ENCODE measurements at regions not wholly inside any gene's neighbourhood (a gene's known extent, or its start where the extent isn't known, plus 50 kb on each side); places are given as distances from the start of the nearest gene placed in this dataset.
"Not testable (repeated sequence)": the region's sequence is repeated elsewhere in the genome, so short reads cannot be mapped to it uniquely, and the experiment has no call there.

GRCh38 chr2:142695350-142696257 is 181.9 kb upstream of the KYNU start:
- not testable (repeated sequence) for BruUV-seq (replicated peaks)

DNA sequence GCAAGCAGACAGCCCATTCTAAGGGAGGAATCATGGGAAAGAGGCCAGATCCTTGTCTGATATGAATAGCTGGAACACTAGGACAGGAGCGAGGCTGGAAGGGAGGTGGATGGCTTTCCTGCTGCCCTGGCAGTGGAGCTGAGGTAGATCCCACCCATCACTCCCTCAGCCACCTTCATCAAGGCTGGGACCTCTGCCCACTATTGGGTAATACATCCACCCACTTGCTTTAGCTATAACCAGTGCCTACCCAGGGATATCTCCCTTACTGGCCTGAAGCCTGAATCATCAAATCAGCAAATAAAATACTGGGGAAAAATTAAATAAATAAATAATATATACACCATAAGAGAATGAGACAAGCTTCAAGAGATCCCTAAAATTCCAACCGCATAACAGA is 183.2 kb upstream of the KYNU start:
- no peaks in the 10 kb centered on the region for H3K36me3 ChIP-seq (ENCODE audit: control insufficient read depth, insufficient read depth, low read length)
- H3K4me3 ChIP-seq (ENCODE audit: low read depth in 2 of 2, low read length in 2 of 2): no peak overlapping the region
- intact Hi-C loops (cut with micrococcal nuclease; ENCODE audit: unreplicated experiment) (no loop called here), in situ Hi-C loops (cut with HindIII; ENCODE audit: low pct_unique_long_range_greater_than_20kb, low sequenced_read_pairs) (no loop called here)
- POLR2A ChIA-PET: no interaction called here
- H3K4me1 ChIP-seq (ENCODE audit: control insufficient read depth, insufficient read depth, low read length): no peaks in the 10 kb centered on the region
- no peak for DNase-seq (ENCODE audit: low read depth, low spot score)
- no peaks in the 10 kb centered on the region for H3K9me3 ChIP-seq (ENCODE audit: control insufficient read depth, insufficient read depth, low read depth, low read length)
- CTCF ChIA-PET: no interaction called here
- TF ChIP-seq SIN3A (IDR thresholded peaks at IDR 0.05; ENCODE audit: borderline replicate concordance, insufficient read depth, low read depth, low read length) (no peak), POLR2AphosphoS5 (IDR thresholded peaks at IDR 0.05; ENCODE audit: low read depth, low read length) (no peak), REST (IDR thresholded peaks at IDR 0.05; ENCODE audit: insufficient read depth in 1 of 2, low read depth in 2 of 2, low read length in 1 of 2) (no peak)
- H3K27ac ChIP-seq (ENCODE audit: low read length): no peak overlapping the region
- ATAC-seq: no peak
- H3K27me3 ChIP-seq (ENCODE audit: control insufficient read depth, insufficient read depth, low read length): no peaks in the 10 kb centered on the region
- BruUV-seq (replicated peaks): no TSS peak

More at GRCh38 chr2:142695350-142696257, 181.9 kb upstream of the KYNU start:
- H3K36me3 ChIP-seq (ENCODE audit: control insufficient read depth, insufficient read depth, low read length); in situ Hi-C loops (cut with HindIII; ENCODE audit: low pct_unique_long_range_greater_than_20kb, low sequenced_read_pairs); H3K9me3 ChIP-seq (ENCODE audit: control insufficient read depth, insufficient read depth, low read depth, low read length); H3K4me1 ChIP-seq (ENCODE audit: control insufficient read depth, insufficient read depth, low read length); H3K4me3 ChIP-seq (ENCODE audit: low read depth in 2 of 2, low read length in 2 of 2); intact Hi-C loops (cut with micrococcal nuclease; ENCODE audit: unreplicated experiment); H3K27me3 ChIP-seq (ENCODE audit: control insufficient read depth, insufficient read depth, low read length); ATAC-seq; H3K27ac ChIP-seq (ENCODE audit: low read length); DNase-seq (ENCODE audit: low read depth, low spot score); CTCF ChIA-PET; POLR2A ChIA-PET: not testable (repeated sequence)

- ChIA-PET POLR2A (no interaction called here), CTCF (no interaction called here)
- intact Hi-C loops (cut with micrococcal nuclease; ENCODE audit: unreplicated experiment) (no loop called here), in situ Hi-C loops (cut with HindIII; ENCODE audit: low pct_unique_long_range_greater_than_20kb, low sequenced_read_pairs) (no loop called here)
- no peak for TF ChIP-seq REST (IDR thresholded peaks at IDR 0.05; ENCODE audit: insufficient read depth in 1 of 2, low read depth in 2 of 2, low read length in 1 of 2)
- ATAC-seq: no peak
- H3K4me3 ChIP-seq (ENCODE audit: low read depth in 2 of 2, low read length in 2 of 2): no peak overlapping the region
- no peak for DNase-seq (ENCODE audit: low read depth, low spot score)
- no peaks in the 10 kb centered on the region for H3K4me1 ChIP-seq (ENCODE audit: control insufficient read depth, insufficient read depth, low read length)
- H3K27me3 ChIP-seq (ENCODE audit: control insufficient read depth, insufficient read depth, low read length): no peaks in the 10 kb centered on the region
- H3K27ac ChIP-seq (ENCODE audit: low read length): no peak overlapping the region
- no TSS peak for BruUV-seq (replicated peaks)
- H3K36me3 ChIP-seq (ENCODE audit: control insufficient read depth, insufficient read depth, low read length): no peaks in the 10 kb centered on the region
- no peaks in the 10 kb centered on the region for H3K9me3 ChIP-seq (ENCODE audit: control insufficient read depth, insufficient read depth, low read depth, low read length)
Measured at GRCh38 chr2:142693171-142693950, 184.1 kb upstream of the KYNU start.
